ENCODE measurements at regions not wholly inside any gene's neighbourhood (a gene's known extent, or its start where the extent isn't known, plus 50 kb on each side); places are given as distances from the start of the nearest gene placed in this dataset.
A peak's percentile ranks its signal among the peaks of the same experiment; 100 is the strongest.
"Not testable (repeated sequence)": the region's sequence is repeated elsewhere in the genome, so short reads cannot be mapped to it uniquely, and the experiment has no call there.

DNA sequence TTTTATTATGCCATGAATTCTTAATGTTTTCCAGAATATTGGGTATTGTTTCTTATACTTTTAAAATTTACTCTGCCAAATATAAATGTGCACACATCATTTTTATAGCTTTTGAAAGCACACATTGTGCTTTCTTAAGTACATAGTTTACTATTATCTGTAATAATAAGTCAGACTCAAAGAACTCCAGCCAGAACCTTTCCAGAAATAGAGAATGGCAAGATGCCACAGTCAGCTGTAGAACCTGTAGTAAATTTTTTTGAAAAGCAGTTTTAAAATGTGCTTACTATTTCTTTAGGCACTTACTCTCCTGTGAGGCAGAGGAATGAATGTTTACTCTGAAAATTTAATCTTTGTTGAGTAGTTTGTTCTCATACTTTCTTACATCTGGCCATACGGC lies 1287.1 kb downstream of the PCDH9 start:
- DNase-seq (ENCODE audit: low read depth) = peak; percentile 69

DNA sequence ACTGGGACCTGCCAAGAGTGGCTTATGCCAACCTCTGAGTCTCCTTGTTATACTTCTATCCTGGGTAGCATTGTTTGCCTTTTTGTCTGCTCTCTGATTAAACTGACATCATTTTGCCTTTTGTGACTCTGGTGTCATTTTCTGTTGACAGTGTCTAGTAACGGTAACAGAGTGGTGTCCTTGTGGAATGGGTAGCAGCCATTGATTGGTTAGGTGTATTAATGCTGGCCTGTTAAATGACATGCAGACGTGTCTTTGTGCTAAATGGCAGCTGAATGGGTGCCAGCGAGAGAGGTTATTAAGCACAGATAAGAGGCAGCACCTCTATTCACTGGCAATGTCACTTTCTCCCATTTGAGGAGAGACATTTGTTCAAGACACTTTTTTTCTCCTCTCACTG lies 1289.4 kb downstream of the PCDH9 start:
- no peak for DNase-seq (ENCODE audit: low read depth)

DNA sequence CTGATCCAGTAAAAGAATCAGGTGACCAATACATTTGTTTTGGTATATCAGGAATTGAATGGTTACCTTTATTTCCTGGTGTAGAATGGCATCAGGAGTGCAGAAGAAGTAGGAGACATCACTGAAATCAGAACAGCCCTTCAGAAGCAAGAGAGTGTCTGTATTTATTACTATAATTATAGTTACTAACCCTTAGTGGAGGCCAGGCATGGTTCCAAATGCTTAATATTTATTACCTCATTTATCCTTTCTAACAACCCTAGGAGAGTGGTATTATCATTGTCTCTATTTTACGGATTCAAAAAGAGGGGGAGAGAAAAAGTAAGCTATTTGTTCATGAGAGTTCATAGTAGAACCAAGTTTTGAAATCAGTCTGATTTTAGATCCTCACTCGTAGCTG lies 1292.9 kb downstream of the PCDH9 start:
- peak; percentile 62 for DNase-seq (ENCODE audit: low read depth)

DNA sequence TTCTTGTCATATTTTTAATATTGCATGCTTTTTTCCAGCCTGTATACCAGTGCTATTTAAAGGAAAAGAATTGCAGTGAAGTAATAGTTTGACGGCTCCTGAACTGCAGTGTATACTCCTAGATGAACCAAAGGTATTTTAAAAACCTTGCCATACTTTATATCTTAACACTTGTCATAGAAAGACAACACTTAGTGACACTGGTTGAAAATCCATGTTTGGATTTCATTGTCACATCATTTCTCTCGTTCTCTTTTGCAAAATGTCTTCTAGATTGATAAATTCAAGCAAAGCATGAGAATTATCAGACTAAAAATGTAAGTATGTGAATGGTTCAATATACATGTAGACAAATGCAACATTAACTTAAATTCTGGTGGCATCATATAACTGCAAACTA lies 1293.9 kb downstream of the PCDH9 start:
- no peak for DNase-seq (ENCODE audit: low read depth)

DNA sequence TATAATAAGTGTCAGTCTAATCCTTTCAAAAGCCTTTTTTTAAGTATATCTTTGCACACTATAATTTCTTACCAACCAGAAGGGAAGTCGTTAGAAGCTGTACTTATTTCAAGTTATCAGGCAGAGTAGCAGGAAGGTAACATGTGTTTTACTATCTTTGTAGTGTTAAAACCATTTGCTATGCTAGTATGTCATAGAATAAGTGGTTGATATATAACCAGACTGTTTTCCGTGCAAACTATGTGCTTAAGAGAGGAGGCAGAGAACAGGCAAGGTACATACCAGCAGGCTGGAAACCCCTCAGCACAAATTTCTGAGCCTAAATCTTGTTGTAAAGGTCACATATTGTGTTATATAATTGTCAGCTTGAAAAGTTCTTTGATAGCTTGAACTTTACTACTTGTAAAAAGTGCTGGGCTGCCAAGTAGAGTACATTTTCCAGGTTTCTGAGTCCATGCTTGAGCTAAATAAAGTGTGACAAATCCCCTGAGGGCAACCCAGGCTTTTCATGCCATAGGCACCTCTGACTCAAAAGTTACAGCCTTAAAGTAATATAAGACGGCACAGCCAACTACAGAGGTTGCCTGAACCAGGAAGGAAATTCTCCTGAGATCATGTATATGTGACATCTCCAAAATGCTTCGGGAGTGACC lies 1297.4 kb downstream of the PCDH9 start:
- no peak for DNase-seq (ENCODE audit: low read depth)

DNA sequence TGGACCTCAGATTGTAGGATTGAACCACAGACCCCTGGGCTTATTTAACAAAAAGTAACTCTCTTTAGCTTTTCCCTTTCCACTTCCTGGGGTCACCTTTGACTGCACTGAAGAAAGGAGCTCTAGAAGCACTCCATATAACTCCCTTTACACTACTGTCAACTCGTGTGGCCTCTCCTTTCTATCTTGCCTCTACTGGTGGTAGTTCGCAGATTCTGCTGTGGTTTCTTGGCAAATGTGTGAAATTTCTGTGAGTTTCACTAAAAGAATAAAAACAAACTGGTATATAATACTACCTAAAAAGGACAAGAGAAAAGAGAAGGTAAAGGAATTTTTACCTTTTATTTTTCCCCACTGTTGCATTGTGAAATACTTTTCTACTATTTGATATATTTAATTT lies 1298.1 kb downstream of the PCDH9 start:
- no peak for DNase-seq (ENCODE audit: low read depth)

DNA sequence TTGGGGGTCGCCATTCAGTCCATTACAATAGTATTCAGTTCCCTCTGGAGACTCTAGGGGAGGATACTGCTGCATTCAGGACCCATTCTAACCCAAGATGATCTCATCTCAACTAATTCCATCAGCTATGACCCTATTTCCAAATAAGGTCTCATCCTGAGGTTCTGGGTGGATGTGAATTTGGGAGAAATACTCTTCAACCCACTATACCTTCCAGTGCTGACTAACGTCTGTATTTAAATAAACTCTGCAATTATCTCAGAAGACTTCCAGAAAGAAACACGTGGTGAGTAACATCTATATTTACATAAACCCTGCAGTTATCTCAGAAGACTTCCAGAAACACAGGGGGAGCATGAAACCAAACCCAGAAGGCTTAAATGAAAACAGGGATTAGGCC lies 1300.7 kb downstream of the PCDH9 start:
- DNase-seq (ENCODE audit: low read depth) = no peak

DNA sequence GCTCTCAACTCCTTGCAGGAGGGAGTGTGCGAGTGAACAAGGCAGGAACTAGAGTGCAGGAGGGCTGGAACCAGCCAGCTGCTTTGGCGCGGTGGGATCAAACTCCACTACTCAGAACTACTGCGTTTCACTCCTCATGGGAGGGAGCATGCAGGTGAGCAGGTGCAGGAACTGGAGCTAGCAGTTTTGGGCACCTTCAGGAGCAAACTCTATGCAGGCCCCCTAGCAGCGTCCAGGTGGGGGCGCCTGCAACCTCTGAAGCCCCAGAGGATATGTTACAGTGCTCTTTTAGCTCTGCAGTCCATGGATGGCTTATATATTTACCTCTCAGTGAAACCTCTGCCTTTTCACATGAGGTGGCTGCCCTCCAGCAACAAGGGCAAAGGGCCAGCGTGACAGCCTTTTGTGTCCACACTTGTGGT lies 1303.4 kb downstream of the PCDH9 start:
- DNase-seq (ENCODE audit: low read depth) = peak; percentile 15

DNA sequence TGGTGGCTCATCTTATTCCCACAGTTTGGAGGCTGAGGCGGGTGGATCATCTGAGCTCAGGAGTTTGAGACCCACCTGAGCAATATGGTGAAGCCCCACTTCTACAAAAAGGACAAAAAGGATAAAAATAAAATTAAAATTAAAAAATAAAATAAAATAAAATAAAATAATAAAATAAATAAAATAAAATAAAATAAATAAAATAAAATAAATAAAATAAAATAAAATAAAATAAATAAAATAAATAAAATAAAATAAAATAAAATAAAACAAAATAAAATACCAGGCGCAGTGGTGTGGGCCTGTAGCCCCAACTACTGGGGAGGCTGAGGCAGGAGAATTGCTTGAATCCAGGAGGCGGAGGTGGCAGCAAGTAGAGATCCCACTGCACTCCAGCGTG lies 1307.3 kb downstream of the PCDH9 start:
- DNase-seq (ENCODE audit: low read depth) = not testable (repeated sequence)

DNA sequence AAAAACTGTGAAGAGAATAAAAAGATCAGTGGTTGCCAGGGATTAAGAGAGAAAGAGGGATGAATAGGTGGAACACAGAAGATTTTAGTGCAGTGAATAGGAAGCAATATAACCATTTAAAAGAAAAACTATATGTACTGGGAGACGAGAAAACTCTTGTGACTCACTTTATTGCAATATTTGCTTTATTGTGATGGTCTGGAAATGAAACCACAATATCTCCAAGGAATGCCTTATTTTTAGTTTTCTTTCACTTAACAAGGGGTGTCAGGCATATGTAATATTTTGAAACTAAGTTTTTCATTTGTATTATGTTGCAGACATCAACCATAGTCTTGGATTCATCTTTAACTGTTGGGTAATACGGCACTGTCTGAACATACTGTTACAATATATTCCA lies 1308.2 kb downstream of the PCDH9 start:
- DNase-seq (ENCODE audit: low read depth) = peak; percentile 29

DNA sequence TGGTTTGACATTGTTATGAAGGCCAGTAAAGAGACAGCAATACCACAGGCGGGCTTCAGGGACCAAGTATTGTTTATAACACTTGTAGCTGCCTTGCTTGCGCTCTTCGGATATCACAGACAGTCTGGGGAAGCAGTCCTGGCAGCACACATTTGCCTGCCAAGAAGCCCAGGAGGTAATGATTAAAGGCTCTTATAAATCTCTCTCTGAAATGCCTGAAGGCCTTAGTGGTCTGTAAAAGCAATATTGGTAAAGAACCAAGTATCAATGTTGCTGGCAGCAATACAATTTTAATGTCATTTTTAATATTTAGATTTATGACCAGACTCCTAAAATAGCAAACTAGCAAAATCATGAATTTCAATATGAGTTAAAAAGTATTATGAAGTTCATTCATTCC lies 1312.4 kb downstream of the PCDH9 start:
- no peak for DNase-seq (ENCODE audit: low read depth)

DNA sequence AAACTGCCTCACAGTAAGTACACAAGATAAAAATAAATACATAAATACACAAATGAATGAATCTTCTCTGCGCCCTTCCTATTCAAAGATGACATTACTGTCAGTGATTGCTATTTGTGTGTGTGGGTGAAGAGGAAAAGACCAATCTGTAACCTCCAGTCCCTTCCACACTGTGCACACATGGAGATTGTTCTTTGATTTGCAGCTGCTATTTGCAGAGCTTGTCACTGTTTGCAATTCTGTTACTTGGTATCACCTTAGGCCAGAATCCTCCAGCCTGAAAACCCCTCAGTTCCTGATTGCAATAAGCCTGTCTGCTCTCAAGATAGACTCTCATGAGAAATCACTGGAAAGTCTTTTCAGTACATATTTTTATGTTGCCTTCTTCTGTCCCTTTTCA lies 1314.9 kb downstream of the PCDH9 start:
- no peak for DNase-seq (ENCODE audit: low read depth)

DNA sequence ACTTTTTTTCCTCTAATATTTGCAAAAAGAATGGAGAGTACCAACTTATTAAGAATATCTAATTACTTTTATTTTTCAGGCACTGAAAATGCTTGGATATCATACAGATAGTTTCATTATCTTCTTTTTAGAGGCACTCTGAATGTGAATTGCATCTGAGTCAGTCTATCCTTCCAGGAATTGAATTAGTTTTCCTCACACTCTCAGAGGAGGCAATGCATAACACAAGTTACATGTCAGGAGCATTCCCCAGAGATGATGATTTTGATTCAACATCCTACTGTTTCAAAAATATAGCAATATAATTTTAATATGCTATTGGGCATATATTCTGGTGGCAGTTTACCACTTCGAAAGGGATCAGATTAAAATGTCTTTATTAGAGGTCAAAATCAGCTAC lies 1315.4 kb downstream of the PCDH9 start:
- peak; percentile 69 for DNase-seq (ENCODE audit: low read depth)

DNA sequence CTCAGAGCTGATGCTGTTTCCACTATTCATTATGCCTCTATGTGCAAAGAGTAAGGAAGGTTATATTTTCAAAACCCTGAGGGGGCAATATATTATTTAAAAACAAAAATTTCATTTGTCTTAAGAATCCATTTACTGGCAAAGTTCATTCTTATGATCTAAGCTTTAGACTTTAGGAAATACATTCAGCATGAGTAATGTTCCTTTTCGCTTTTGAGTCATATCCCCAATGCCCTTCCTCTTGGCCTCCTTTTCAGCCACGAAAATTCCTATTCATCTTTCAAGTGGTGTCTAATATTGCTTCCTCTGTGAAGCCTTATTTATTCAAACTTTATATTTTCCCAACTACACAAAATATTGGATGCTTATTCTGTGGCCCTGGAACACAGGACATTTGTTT lies 1317.0 kb downstream of the PCDH9 start:
- DNase-seq (ENCODE audit: low read depth) = peak; percentile 68

DNA sequence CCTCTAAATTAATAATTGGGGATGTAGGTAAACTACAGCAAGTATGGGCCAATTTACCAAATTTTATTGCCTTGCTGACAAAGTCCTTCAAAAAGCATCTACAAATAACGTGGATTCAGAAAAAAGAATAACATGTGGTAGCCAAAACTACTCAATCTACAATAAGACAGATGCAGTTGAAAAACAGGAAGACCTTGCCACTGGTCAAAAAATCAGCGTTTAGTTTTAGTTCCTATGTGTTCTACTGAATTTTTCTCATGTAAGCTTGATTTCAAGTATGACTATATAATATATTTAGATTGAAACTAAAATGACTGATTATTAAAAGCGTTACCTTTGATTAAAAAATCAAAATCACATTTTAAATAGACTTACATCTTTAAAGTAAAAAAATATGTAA lies 1317.6 kb downstream of the PCDH9 start:
- DNase-seq (ENCODE audit: low read depth) = no peak

DNA sequence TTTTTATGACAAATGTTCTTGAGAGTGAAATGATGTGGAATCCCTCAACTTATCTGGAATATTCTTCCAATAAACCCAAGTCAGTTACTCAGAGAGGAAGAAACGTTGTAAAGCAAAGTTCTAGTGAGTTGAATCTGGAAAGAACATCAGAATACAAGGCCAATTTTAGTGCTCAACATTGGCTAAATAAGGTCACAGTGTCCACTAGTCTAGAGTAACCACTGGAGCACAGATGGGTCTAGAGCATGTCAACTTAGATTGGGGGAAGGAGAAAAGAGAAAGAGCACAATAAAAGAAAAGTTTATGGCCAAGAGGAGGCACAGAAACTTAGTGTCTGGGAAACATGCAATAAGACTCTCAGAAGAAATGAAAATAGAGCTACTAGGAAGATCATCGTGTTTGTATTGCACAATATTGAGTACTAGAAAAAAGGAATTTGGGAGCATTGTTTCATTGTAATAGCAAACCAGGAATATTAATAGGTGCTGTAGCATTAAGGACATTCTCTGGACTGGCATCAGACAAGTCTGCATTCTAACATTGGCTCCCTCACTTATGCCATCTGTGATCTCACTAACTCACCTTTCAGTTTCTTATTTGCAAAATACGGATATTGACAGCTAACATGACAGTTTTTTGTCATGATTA lies 1318.5 kb downstream of the PCDH9 start:
- DNase-seq (ENCODE audit: low read depth) = no peak

DNA sequence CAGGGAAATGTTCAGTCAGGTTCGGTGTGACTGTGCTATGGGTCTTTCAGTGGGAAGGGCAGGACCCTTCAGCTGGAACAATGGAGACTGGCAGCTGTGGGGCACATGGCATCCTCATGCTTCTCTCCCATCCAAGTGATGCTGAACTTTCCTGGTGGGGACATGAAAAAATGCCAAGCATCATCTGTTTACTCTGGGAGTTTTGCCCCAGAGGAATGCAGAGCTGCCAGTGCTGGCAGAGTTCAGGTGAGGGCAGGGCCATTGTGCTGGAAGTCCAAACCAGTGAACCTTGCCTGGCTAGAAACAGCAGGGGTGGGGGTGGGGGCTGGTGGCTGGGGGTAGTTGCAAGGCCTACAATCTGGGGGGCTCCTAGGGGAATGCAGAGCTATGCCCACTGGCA lies 1320.6 kb downstream of the PCDH9 start:
- DNase-seq (ENCODE audit: low read depth) = no peak

DNA sequence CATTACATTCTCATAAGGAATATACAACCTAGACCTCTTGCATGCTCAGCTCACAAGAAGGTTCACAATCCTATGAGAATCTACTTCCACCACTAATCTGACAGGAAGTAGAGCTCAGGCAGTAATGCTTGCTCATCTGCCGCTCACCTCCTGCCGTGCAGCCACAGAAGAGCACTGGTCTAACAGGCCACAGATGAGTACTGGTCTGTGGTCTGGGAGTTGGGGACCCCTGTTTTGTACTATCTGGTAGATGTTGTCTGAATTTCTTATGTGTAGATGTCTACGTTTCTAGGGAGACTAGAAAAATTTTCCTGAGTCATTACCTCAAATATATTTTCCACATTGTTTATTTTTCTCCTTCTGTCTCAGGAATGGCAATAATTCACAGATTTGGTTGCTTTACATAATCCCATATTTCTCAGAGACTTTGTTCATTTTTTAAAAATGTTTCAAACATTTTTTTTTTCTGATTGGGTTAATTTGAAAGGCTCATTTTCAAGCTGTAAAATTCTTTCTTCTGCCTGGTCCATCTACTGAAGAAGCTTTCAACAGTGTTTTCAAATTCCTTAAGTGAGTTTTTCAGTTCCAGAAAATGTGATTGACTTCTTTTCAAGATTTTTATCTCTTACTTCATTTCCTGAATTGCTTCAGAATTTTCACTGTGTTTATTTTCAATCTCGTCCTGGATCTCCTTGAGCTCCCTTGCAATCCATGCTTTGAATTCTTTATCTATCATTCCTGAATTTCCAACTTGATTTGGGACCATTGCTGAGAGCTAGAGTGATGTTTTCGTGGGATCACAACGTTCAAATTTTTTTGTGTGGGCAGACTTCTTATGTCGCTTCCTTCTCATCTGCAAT lies 1322.2 kb downstream of the PCDH9 start:
- DNase-seq (ENCODE audit: low read depth) = peak; percentile 24

DNA sequence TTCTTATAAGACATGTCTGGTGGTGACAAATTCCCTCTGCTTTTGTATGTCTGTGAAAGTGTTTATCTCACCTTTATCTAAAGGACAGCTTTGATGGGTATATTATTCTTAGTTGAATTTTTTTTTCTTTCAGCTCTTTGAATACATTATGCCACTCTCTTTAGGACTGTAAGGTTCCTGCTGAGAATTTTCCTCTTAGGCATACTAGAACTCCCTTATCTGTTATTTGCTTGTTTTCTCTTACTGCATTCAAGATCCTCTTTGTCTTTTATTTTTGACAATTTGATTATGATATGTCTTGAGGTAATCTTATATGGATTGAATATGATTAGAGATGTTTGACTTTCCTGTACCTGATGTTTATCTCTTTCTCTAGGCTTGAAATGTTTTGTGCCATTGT lies 1328.4 kb downstream of the PCDH9 start:
- DNase-seq (ENCODE audit: low read depth) = no peak

DNA sequence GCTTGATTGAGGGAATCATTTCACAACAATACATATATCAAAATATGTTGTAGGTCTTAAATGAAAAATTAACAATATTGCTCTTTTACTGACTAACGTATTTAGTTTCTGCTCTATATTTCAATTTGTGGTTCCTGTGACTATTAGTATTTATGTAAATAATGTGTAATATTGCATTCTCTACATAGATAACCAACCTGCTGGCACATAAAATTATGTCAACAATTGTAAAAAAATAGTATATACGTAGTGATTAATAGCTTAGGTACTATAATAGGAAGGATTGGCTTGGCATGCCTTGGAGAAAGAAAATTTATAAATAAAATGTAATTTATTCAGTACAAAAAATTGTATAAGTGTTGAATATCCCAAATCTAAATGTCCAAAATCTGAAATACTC lies 1336.1 kb downstream of the PCDH9 start:
- no peak for DNase-seq (ENCODE audit: low read depth)

DNA sequence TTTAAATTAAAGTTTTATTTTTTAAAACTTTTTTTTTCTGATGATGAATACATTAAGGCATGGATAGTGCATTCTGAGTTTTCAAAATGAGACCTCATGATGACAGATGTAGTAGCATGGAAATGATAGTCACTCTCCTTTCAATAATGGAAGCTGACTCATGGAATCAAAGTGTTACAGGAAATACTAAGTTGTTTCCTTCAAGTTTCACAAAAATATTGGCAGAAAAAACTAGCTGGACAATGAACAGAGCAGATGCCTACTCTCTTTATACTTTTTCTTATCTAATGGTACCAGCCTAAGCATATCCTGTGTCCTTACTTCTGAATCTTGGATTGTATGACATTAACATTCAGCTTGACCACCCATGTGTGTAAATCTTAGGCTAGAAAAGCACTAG lies 1337.3 kb downstream of the PCDH9 start:
- no peak for DNase-seq (ENCODE audit: low read depth)

DNA sequence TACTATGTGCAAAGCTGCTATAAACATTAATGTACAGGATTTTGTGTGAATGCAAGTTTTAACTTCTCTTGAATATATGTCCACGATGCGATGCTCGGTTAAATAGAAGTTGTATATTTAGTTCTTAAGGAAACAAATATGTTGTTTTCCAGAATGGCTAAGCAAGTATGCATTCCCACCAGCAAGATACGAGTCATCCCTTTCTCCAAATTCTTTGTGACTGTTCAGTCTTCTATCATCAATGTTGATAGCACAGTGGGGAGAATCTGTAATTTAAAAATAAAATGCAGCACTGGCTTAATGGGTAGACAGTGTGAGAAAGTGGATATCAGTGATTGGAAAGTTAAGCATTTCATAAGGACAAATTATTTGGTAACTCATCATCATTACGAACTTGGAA lies 1340.8 kb downstream of the PCDH9 start:
- peak; percentile 5 for DNase-seq (ENCODE audit: low read depth)

DNA sequence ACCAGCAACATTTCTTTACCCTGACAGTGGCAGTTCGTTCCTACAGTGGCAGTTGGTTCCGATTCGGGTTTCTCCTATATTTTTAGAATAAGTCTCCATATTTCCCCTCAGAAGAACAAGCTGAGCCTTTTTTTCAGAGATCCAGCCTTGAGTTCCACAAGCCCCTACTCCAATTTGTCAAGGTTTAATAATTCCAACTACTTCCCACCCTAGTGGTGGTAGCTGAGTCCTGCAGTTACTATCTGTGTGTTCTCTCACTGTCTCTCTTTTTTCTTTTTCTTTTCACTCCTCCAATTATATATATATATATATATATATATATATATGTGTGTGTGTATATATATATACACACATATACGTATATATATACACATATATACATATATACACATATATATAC lies 1347.3 kb downstream of the PCDH9 start:
- DNase-seq (ENCODE audit: low read depth) = no peak
